NCI-H2196 (cell line): ENCODE measurements at regions not wholly inside any gene's neighbourhood (a gene's known extent, or its start where the extent isn't known, plus 50 kb on each side); places are given as distances from the start of the nearest gene placed in this dataset.
"Not testable (repeated sequence)": the region's sequence is repeated elsewhere in the genome, so short reads cannot be mapped to it uniquely, and the experiment has no call there.

Experiments used
- DNase-seq: peaks from one replicate; lab custom pipeline; 2025; ENCODE audit not compliant: unreplicated experiment; lab: John Stamatoyannopoulos, UW

DNA sequence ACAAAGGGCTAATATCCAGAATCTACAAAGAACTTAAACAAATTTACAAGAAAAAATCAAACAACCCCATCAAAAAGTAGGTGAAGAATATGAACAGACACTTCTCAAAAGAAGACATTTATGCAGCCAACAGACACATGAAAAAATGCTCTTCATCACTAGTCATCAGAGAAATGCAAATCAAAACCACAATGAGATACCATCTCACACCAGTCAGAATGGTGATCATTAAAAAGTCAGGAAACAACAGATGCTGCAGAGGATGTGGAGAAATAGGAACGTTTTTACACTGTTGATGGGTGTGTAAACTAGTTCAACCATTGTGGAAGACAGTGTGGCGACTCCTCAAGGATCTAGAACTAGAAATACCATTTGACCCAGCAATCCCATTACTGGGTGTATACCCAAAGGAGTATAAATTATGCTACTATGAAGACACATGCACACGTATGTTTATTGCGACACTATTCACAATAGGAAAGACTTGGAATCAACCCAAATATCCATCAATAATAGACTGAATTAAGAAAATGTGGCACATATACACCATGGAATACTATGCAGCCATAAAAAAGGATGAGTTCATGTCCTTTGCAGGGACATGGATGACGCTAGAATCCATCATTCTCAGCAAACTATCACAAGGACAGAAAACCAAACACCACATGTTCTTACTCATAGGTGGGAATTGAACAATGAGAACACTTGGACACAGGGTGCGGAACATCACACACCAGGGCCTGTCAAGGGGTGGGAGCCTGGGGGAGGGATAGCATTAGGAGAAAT, 241.5 kb downstream of the KCNRG start:
- not testable (repeated sequence) for DNase-seq

GRCh38 chr13:50257646-50258045, 242.4 kb downstream of the KCNRG start:
- DNase-seq, result no peak

GRCh38 chr13:50261130-50261901, 246.1 kb downstream of the KCNRG start:
- DNase-seq, result no peak

DNA sequence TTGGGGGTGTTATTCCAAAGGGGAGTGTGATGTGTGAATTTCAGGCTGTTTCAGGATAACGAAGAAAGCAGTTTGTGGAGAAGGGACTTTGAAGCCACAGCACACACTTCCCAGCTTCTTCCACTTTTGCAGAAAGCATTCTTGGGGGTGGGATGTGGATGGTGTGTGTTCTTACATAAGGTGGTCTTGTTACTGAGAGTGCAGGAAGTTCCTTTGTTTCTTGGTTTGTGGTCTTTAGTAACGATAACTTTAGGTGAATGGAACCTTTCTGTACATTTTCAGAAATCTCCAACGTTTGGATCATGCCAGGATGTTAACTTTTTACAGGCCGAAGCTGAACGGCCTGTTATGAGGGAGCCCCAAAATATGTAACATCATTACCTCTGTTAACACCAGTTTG, 251.8 kb downstream of the KCNRG start:
- no peak for DNase-seq

DNA sequence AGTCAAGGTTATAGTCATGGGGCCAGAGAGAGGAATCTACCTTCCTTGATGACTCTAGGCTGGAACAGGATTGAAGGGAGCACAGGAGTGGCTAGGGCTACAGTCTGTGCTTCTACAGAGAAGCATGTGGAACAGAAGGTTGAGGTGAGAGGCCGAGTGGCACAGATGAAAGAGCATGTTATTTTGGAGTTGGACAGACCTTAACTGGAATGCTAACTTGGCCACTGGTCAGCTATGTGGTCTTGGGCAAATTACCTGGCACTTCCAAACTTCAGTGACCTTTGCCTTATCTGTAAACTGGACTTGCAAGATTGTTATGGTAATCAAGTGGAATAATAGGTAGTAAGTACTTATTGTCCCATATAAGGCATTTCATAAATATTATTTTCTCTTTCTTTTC, 252.7 kb downstream of the KCNRG start:
- DNase-seq, result no peak

GRCh38 chr13:50268500-50268899, 253.3 kb downstream of the KCNRG start:
- no peak for DNase-seq

DNA sequence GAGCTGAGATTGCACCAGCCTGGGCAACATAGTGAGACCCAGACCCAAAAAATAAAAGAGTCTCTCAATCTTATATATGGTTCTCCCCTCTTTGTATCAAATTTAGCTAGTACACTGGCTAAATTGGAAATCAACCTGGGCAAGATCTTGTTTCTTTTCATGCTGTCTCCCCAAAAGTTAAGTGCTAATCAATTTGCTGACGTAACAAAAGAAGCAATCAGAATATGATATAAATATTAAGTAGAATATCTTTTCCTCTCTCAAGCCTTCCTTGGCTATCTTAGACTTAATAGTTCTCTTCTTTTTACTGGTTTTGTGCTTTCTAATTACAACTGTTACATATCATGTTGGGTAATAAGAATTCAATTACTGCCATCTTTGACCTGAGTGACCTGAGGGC, 258.9 kb downstream of the KCNRG start:
- DNase-seq, result no peak

GRCh38 chr13:50275392-50276063, 260.3 kb downstream of the KCNRG start:
- DNase-seq, result no peak

GRCh38 chr13:50276550-50276949, 261.3 kb downstream of the KCNRG start:
- no peak for DNase-seq

GRCh38 chr13:50277127-50277526, 261.9 kb downstream of the KCNRG start:
- no peak for DNase-seq

- no peak for DNase-seq
Observed at GRCh38 chr13:50277906-50278305, 262.7 kb downstream of the KCNRG start.

DNA sequence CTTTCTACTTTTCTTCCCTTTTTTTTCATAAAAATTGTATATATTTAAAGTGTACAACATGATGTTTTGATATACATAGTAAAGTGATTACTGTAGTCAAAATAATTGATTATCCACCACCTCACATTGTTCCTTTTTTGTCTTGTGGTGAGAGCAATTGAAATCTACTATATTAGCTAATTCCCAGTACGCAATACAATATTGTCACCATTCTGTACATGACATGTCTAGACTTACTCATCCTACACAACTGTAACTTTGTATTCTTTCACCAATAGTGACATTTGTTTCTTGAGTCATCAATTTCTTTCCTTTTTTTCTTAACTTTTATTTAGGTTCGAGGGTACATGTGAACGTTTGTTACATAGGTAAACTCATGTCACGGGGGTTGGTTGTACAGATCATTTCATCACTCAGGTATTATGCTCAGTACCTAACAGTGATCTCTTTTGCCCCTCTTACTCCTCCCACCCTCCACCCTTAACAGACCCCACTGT, 265.2 kb downstream of the KCNRG start:
- DNase-seq, result no peak

- DNase-seq, result no peak
Observed at GRCh38 chr13:50282016-50282415, 266.8 kb downstream of the KCNRG start.

GRCh38 chr13:50283017-50283416, 267.8 kb downstream of the KCNRG start:
- no peak for DNase-seq

GRCh38 chr13:50284540-50284939, 269.3 kb downstream of the KCNRG start:
- no peak for DNase-seq

- DNase-seq, result no peak
Observed at GRCh38 chr13:50285283-50285682, 270.0 kb downstream of the KCNRG start.

DNA sequence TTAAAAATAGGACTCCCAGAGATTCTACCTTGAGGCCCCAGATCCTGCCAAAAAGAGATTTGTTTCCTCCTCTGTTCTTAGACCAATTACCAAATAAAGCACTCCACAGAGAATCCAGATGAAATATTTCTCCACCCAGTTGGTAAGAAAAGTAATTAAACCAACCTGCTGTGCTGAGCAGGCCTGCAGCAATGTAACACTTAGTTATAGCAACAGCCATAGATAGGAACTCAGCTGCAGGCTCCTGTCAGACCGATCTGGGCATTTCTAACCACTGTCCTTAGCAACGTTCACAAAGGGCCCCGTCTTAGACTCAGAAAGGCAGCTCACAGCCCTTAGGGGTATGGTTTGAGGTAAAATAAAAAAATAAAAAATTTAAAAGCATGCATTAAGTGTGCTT, 271.1 kb downstream of the KCNRG start:
- no peak for DNase-seq

GRCh38 chr13:50290186-50290585, 274.9 kb downstream of the KCNRG start:
- no peak for DNase-seq

DNA sequence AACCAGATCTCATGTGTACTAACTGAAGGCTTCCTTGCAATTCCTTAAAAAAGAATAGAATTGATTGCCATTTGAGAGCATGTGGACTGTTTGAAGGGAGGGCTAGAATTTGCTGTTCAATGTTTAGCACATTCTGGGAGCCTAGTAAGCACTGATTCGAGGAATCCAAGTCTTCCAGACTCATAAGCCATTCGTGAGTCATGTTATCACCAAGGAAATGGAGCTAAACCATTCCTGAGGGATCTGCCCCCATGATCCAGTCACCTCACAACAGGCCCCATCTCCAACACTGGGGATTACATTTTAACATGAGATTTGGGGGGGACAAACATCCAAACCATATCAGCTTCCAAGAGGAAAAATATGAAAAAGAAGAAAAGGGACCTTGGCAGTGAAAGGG, 276.4 kb downstream of the KCNRG start:
- DNase-seq, result no peak

- no peak for DNase-seq
Observed at GRCh38 chr13:50292081-50292480, 276.8 kb downstream of the KCNRG start.

DNA sequence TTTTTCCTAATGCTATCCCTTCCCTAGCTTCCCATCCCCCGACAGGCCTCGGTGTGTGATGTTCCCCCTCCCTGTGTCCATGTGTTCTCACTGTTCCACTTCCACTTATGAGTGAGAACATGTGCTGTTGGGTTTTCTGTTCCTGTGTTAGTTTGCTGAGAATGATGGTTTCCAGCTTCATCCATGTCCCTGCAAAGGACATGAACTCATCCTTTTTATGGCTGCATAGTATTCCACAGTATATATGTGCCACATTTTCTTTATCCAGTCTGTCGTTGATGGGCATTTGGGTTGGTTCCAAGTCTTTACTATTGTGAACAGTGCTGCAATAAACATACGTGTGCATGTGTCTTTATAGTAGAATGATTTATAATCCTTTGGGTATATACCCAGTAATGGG, 279.2 kb downstream of the KCNRG start:
- DNase-seq, result not testable (repeated sequence)
